Retinal pigment epithelial cell (primary cell): ENCODE measurements at regions not wholly inside any gene's neighbourhood (a gene's known extent, or its start where the extent isn't known, plus 50 kb on each side); places are given as distances from the start of the nearest gene placed in this dataset.

Source experiments
- DNase-seq: peaks from one replicate; pipeline ENCODE4 v3.0.0-alpha.2; 2010; ENCODE audit warnings: low read depth
- H3K4me3 ChIP-seq: 2 replicates; pipeline ENCODE4 v1.5.1; 2011; ENCODE audit warnings: mild to moderate bottlenecking, low read length, control low read depth, moderate library complexity
- CTCF ChIP-seq: conservative IDR thresholded peaks from 2 replicates; pipeline ENCODE4 v1.5.1; 2011; ENCODE audit warnings: low read depth, low read length, control low read depth, inconsistent platforms

- TF ChIP-seq CTCF: no peak
- no peak overlapping the region for H3K4me3 ChIP-seq
- no peak for DNase-seq
Observed at GRCh38 chr4:126742048-126742447, 890.7 kb upstream of the INTU start.

- no peak for TF ChIP-seq CTCF
Observed at GRCh38 chr4:126742885-126743284, 889.9 kb upstream of the INTU start.

GRCh38 chr4:126748736-126749135 lies 884.0 kb upstream of the INTU start:
- H3K4me3 ChIP-seq: no peak overlapping the region
- DNase-seq: no peak
- no peak for TF ChIP-seq CTCF

More at GRCh38 chr4:126742885-126743284, 889.9 kb upstream of the INTU start:
- DNase-seq: no peak
- no peak overlapping the region for H3K4me3 ChIP-seq

- no peak for TF ChIP-seq CTCF
- H3K4me3 ChIP-seq: no peak overlapping the region
- DNase-seq: no peak
Observed at GRCh38 chr4:126750723-126751122, 882.0 kb upstream of the INTU start.

GRCh38 chr4:126752126-126752525 lies 880.6 kb upstream of the INTU start:
- DNase-seq: no peak
- no peak for TF ChIP-seq CTCF
- H3K4me3 ChIP-seq: no peak overlapping the region

GRCh38 chr4:126752702-126753101 lies 880.1 kb upstream of the INTU start:
- H3K4me3 ChIP-seq: no peak overlapping the region
- no peak for TF ChIP-seq CTCF
- no peak for DNase-seq

- no peak for TF ChIP-seq CTCF
- no peak overlapping the region for H3K4me3 ChIP-seq
- no peak for DNase-seq
Observed at GRCh38 chr4:126753592-126753991, 879.2 kb upstream of the INTU start.
